ENCODE measurements at regions not wholly inside any gene's neighbourhood (a gene's known extent, or its start where the extent isn't known, plus 50 kb on each side); places are given as distances from the start of the nearest gene placed in this dataset.

DNA sequence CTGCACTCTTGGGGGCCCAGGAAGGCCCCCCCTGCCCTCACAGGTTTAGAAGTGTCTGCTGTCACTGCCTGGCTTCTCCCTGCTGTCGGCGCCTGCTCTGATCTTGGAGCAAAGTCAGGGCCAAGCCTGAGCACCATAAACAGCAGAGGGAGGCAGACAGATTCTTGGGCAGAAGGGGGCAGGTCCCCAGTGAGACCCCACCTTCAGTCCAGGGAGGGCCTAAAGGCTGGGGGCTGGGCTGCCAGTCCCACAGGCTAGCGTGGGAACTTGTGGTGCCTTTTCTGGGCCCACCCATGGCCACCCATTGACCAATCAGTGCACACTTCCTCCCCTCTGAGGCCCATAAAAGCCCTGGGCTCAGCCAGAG is 124.0 kb downstream of the OLFM1 start:
- no peak overlapping the region for H3K18ac ChIP-seq (ENCODE audit: low read depth in 1 of 2, low read length in 2 of 2)
- H2AK5ac ChIP-seq (ENCODE audit: low read length, severe bottlenecking), result no peak overlapping the region
- no peaks in the 10 kb centered on the region for H3K36me3 ChIP-seq (ENCODE audit: control insufficient read depth in 1 of 2, insufficient read depth in 2 of 2, low read depth in 1 of 2, low read length in 2 of 2)
- H3K27ac ChIP-seq (ENCODE audit: low read length, poor library complexity, severe bottlenecking), result no peak overlapping the region
- no peak overlapping the region for H3K23ac ChIP-seq (ENCODE audit: low read length in 2 of 2)
- no peaks in the 10 kb centered on the region for H3K9me3 ChIP-seq (ENCODE audit: control insufficient read depth, low read length)
- H2AFZ ChIP-seq (ENCODE audit: low read depth, low read length), result no peak overlapping the region
- H2BK15ac ChIP-seq (ENCODE audit: low read depth, poor library complexity, severe bottlenecking), result no peak overlapping the region
- no peak overlapping the region for H2BK12ac ChIP-seq (ENCODE audit: low read length in 2 of 2)
- DNase-seq, result no peak
- no peak overlapping the region for H3K9ac ChIP-seq (ENCODE audit: low read length)
- H2BK120ac ChIP-seq (ENCODE audit: low read depth, low read length), result no peak overlapping the region
- no peak overlapping the region for H4K91ac ChIP-seq (ENCODE audit: low read length)
- whole genome bisulfite sequencing, result 95% methylated on average over 3 of the region's 3 CpGs
- no peak overlapping the region for H3K4me3 ChIP-seq (ENCODE audit: insufficient read depth in 1 of 2, low read depth in 1 of 2, low read length in 2 of 2)
- H4K8ac ChIP-seq (ENCODE audit: low read length), result no peak overlapping the region
- no peaks in the 10 kb centered on the region for H3K4me1 ChIP-seq (ENCODE audit: control insufficient read depth, insufficient read depth, low read depth, low read length)
- H3K27me3 ChIP-seq (ENCODE audit: control insufficient read depth in 1 of 2, insufficient read depth in 1 of 2, low read length in 2 of 2), result peaks cover 0 to 11% of the 10 kb centered on the region in 2 experiments
- no peak overlapping the region for H3K14ac ChIP-seq (ENCODE audit: low read length in 2 of 2)
- H2BK5ac ChIP-seq (ENCODE audit: low read depth, low read length, poor library complexity, severe bottlenecking), result no peak overlapping the region
- H3K4me2 ChIP-seq (ENCODE audit: low read length, poor library complexity, severe bottlenecking), result no peak overlapping the region
- no peaks in the 10 kb centered on the region for H3K79me1 ChIP-seq (replicated peaks; ENCODE audit: low read length, poor library complexity, severe bottlenecking)
- H3K4ac ChIP-seq (ENCODE audit: low read depth in 1 of 2, low read length in 2 of 2), result no peak overlapping the region

DNA sequence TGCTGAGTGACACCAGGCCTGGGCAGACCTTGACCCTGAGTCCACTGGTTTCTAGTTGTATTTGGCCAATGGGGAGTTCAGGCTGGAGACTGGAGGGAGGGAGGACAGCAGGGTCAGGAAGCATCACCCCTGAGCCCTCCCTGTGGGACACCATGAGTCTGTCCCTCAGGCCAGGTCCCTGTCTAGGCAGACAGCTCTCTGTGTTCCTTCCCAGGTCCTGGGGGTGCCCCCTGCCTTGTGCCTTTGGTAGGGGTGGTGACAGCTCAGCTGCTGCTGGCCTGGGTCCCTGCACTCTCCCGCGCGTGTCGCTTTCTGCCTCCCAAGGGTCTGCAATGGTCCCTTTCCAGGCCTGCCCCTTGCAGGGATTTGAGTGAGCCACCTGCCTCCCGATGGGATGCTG is 125.5 kb downstream of the OLFM1 start:
- no peak overlapping the region for H2BK12ac ChIP-seq (ENCODE audit: low read length in 2 of 2)
- H3K9me3 ChIP-seq (ENCODE audit: control insufficient read depth, low read length), result no peaks in the 10 kb centered on the region
- H2BK15ac ChIP-seq (ENCODE audit: low read depth, poor library complexity, severe bottlenecking), result no peak overlapping the region
- no peak overlapping the region for H3K18ac ChIP-seq (ENCODE audit: low read depth in 1 of 2, low read length in 2 of 2)
- H2BK5ac ChIP-seq (ENCODE audit: low read depth, low read length, poor library complexity, severe bottlenecking), result no peak overlapping the region
- H3K4me2 ChIP-seq (ENCODE audit: low read length, poor library complexity, severe bottlenecking), result no peak overlapping the region
- no peak overlapping the region for H2AFZ ChIP-seq (ENCODE audit: low read depth, low read length)
- H3K9ac ChIP-seq (ENCODE audit: low read length), result no peak overlapping the region
- H3K36me3 ChIP-seq (ENCODE audit: control insufficient read depth in 1 of 2, insufficient read depth in 2 of 2, low read depth in 1 of 2, low read length in 2 of 2), result no peaks in the 10 kb centered on the region
- no peak for DNase-seq
- no peak overlapping the region for H2AK5ac ChIP-seq (ENCODE audit: low read length, severe bottlenecking)
- WGBS, result 88% methylated on average over 5 of the region's 5 CpGs
- no peak overlapping the region for H3K27ac ChIP-seq (ENCODE audit: low read length, poor library complexity, severe bottlenecking)
- H3K14ac ChIP-seq (ENCODE audit: low read length in 2 of 2), result no peak overlapping the region
- no peak overlapping the region for H3K23ac ChIP-seq (ENCODE audit: low read length in 2 of 2)
- H2BK120ac ChIP-seq (ENCODE audit: low read depth, low read length), result no peak overlapping the region
- H3K4me1 ChIP-seq (ENCODE audit: control insufficient read depth, insufficient read depth, low read depth, low read length), result no peaks in the 10 kb centered on the region
- H3K79me1 ChIP-seq (replicated peaks; ENCODE audit: low read length, poor library complexity, severe bottlenecking), result no peaks in the 10 kb centered on the region
- no peak overlapping the region for H4K8ac ChIP-seq (ENCODE audit: low read length)
- H3K4ac ChIP-seq (ENCODE audit: low read depth in 1 of 2, low read length in 2 of 2), result no peak overlapping the region
- no peak overlapping the region for H4K91ac ChIP-seq (ENCODE audit: low read length)
- no peak overlapping the region for H3K4me3 ChIP-seq (ENCODE audit: insufficient read depth in 1 of 2, low read depth in 1 of 2, low read length in 2 of 2)
- peaks cover 0 to 25% of the 10 kb centered on the region in 2 experiments for H3K27me3 ChIP-seq (ENCODE audit: control insufficient read depth in 1 of 2, insufficient read depth in 1 of 2, low read length in 2 of 2)

DNA sequence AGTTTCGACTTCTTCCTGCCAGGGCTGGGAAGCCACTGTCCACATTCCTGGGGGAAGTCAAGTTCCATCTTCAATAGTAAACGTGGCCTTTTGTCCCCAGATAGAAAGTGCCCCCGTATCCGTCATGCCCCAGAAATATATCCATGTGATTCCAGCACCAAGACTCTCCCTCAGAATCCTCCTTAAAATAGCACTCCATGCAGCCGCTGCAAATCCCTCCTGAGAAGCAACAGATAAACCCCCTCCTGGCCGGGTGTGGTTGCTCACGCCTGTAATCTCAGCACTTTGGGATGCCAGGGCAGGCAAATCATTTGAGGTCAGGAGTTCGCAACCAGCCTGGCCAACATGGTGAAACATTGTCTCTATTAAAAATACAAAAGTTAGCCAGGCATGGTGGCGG is 126.1 kb downstream of the OLFM1 start:
- Histone ChIP-seq H3K9me3 (ENCODE audit: control insufficient read depth, low read length) (no peaks in the 10 kb centered on the region), H3K4me1 (ENCODE audit: control insufficient read depth, insufficient read depth, low read depth, low read length) (no peaks in the 10 kb centered on the region), H3K23ac (ENCODE audit: low read length in 2 of 2) (no peak overlapping the region), H3K9ac (ENCODE audit: low read length) (no peak overlapping the region), H2BK120ac (ENCODE audit: low read depth, low read length) (no peak overlapping the region), H3K4me2 (ENCODE audit: low read length, poor library complexity, severe bottlenecking) (no peak overlapping the region), H3K27me3 (ENCODE audit: control insufficient read depth in 1 of 2, insufficient read depth in 1 of 2, low read length in 2 of 2) (peaks cover 0 to 31% of the 10 kb centered on the region in 2 experiments), H3K4me3 (ENCODE audit: insufficient read depth in 1 of 2, low read depth in 1 of 2, low read length in 2 of 2) (no peak overlapping the region), H2AK5ac (ENCODE audit: low read length, severe bottlenecking) (no peak overlapping the region), H3K4ac (ENCODE audit: low read depth in 1 of 2, low read length in 2 of 2) (no peak overlapping the region), H3K79me1 (replicated peaks; ENCODE audit: low read length, poor library complexity, severe bottlenecking) (no peaks in the 10 kb centered on the region), H3K18ac (ENCODE audit: low read depth in 1 of 2, low read length in 2 of 2) (no peak overlapping the region), H4K8ac (ENCODE audit: low read length) (no peak overlapping the region), H3K27ac (ENCODE audit: low read length, poor library complexity, severe bottlenecking) (no peak overlapping the region), H4K91ac (ENCODE audit: low read length) (no peak overlapping the region), H2BK15ac (ENCODE audit: low read depth, poor library complexity, severe bottlenecking) (no peak overlapping the region), H3K36me3 (ENCODE audit: control insufficient read depth in 1 of 2, insufficient read depth in 2 of 2, low read depth in 1 of 2, low read length in 2 of 2) (no peaks in the 10 kb centered on the region), H2BK5ac (ENCODE audit: low read depth, low read length, poor library complexity, severe bottlenecking) (no peak overlapping the region), H3K14ac (ENCODE audit: low read length in 2 of 2) (no peak overlapping the region), H2AFZ (ENCODE audit: low read depth, low read length) (no peak overlapping the region), H2BK12ac (ENCODE audit: low read length in 2 of 2) (no peak overlapping the region)
- no peak for DNase-seq
- WGBS, result 81% methylated on average over 9 of the region's 9 CpGs

DNA sequence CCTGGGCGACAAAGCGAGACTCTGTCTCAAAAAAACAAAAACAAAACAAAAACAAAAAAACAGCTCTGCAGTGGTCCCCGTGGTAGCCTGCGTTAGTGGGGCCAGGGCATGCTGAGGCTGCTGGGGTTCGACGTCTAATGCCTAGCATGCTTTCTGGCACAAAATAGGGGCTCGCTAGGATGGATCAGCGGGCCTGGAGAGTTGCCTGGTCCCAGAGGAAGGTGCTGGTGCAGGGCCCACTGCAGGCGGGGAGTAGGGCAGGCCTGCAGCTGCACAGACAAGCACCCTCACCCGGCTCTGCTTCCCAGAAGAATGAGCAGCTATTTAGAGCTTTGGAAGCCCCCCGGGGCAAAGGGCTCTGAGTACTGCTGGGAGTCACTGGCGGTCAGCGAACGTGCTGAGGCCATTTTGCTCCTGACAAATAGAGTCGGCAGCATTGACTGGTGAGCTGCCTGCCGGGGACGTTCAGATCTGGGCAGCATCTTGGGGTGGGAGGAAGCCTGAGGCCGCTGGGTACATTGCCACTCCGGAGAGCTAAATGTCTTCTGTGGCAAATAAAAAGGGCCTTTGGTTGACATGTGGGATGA is 126.7 kb downstream of the OLFM1 start:
- Histone ChIP-seq H3K27me3 (ENCODE audit: control insufficient read depth in 1 of 2, insufficient read depth in 1 of 2, low read length in 2 of 2) (peaks cover 0 to 33% of the 10 kb centered on the region in 2 experiments), H2BK15ac (ENCODE audit: low read depth, poor library complexity, severe bottlenecking) (no peak overlapping the region), H3K4me3 (ENCODE audit: insufficient read depth in 1 of 2, low read depth in 1 of 2, low read length in 2 of 2) (no peak overlapping the region), H2AK5ac (ENCODE audit: low read length, severe bottlenecking) (no peak overlapping the region), H3K36me3 (ENCODE audit: control insufficient read depth in 1 of 2, insufficient read depth in 2 of 2, low read depth in 1 of 2, low read length in 2 of 2) (no peaks in the 10 kb centered on the region), H3K9ac (ENCODE audit: low read length) (no peak overlapping the region), H4K91ac (ENCODE audit: low read length) (no peak overlapping the region), H3K79me1 (replicated peaks; ENCODE audit: low read length, poor library complexity, severe bottlenecking) (no peaks in the 10 kb centered on the region), H3K4me2 (ENCODE audit: low read length, poor library complexity, severe bottlenecking) (no peak overlapping the region), H3K4me1 (ENCODE audit: control insufficient read depth, insufficient read depth, low read depth, low read length) (no peaks in the 10 kb centered on the region), H4K8ac (ENCODE audit: low read length) (no peak overlapping the region), H2AFZ (ENCODE audit: low read depth, low read length) (no peak overlapping the region), H3K14ac (ENCODE audit: low read length in 2 of 2) (no peak overlapping the region), H3K23ac (ENCODE audit: low read length in 2 of 2) (no peak overlapping the region), H2BK12ac (ENCODE audit: low read length in 2 of 2) (no peak overlapping the region), H3K27ac (ENCODE audit: low read length, poor library complexity, severe bottlenecking) (no peak overlapping the region), H3K9me3 (ENCODE audit: control insufficient read depth, low read length) (no peaks in the 10 kb centered on the region), H2BK5ac (ENCODE audit: low read depth, low read length, poor library complexity, severe bottlenecking) (no peak overlapping the region), H3K18ac (ENCODE audit: low read depth in 1 of 2, low read length in 2 of 2) (no peak overlapping the region), H3K4ac (ENCODE audit: low read depth in 1 of 2, low read length in 2 of 2) (no peak overlapping the region), H2BK120ac (ENCODE audit: low read depth, low read length) (no peak overlapping the region)
- WGBS, result 83% methylated on average over 18 of the region's 19 CpGs
- no peak for DNase-seq

Measured in mesenchymal stem cell (in vitro differentiated cells and primary cell).